Vagina (tissue), 2 donors: ENCODE measurements at regions not wholly inside any gene's neighbourhood (a gene's known extent, or its start where the extent isn't known, plus 50 kb on each side); places are given as distances from the start of the nearest gene placed in this dataset.

Experiments
- CTCF ChIP-seq, 3 experiments: fragments of 450-650 bp in 2 of 3; fragments of 200-600 bp in 1 of 3; sonication (generic) in 1 of 3; IDR thresholded peaks; one replicate each; pipeline ENCODE4 v1.5.1; 2017 to 2019; ENCODE audit warnings: antibody characterized with exemption in 3 of 3, mild to moderate bottlenecking in 2 of 3, moderate library complexity in 2 of 3
- POLR2A ChIP-seq, 2 donors: fragments of 450-650 bp; IDR thresholded peaks; one replicate each; pipeline ENCODE4 v1.6.1; 2017; ENCODE audit warnings: antibody characterized with exemption in 2 of 2, mild to moderate bottlenecking in 2 of 2, moderate library complexity in 2 of 2

GRCh38 chr1:212500983-212501382 is 68.3 kb downstream of the NENF start:
- TF ChIP-seq CTCF (IDR thresholded peaks at IDR 0.05) (no peak), POLR2A (IDR thresholded peaks at IDR 0.05) (no peak)
